ENCODE measurements at regions not wholly inside any gene's neighbourhood (a gene's known extent, or its start where the extent isn't known, plus 50 kb on each side); places are given as distances from the start of the nearest gene placed in this dataset.

- TF ChIP-seq CTCF (IDR thresholded peaks at IDR 0.05; ENCODE audit: insufficient read depth, low read length) (no peak), POLR2AphosphoS5 (IDR thresholded peaks at IDR 0.05; ENCODE audit: low read depth) (no peak), SPI1 (IDR thresholded peaks at IDR 0.05; ENCODE audit: borderline replicate concordance, low read depth) (no peak), REST (IDR thresholded peaks at IDR 0.05; ENCODE audit: insufficient replicate concordance, low read depth) (no peak)
These were observed 246.7 kb downstream of the SHOX2 start for GRCh38 chr3:157859541-157859940.

Data from HL-60 (cell line).